NCI-H2107 treated with DMSO at 0.1 percent for 48 hours (cell line): ENCODE measurements at regions not wholly inside any gene's neighbourhood (a gene's known extent, or its start where the extent isn't known, plus 50 kb on each side); places are given as distances from the start of the nearest gene placed in this dataset.
A peak's percentile ranks its signal among the peaks of the same experiment; 100 is the strongest.

Source experiments
- DNase-seq: peaks from one replicate; lab custom pipeline; 2025; ENCODE audit not compliant: unreplicated experiment; lab: John Stamatoyannopoulos, UW

DNA sequence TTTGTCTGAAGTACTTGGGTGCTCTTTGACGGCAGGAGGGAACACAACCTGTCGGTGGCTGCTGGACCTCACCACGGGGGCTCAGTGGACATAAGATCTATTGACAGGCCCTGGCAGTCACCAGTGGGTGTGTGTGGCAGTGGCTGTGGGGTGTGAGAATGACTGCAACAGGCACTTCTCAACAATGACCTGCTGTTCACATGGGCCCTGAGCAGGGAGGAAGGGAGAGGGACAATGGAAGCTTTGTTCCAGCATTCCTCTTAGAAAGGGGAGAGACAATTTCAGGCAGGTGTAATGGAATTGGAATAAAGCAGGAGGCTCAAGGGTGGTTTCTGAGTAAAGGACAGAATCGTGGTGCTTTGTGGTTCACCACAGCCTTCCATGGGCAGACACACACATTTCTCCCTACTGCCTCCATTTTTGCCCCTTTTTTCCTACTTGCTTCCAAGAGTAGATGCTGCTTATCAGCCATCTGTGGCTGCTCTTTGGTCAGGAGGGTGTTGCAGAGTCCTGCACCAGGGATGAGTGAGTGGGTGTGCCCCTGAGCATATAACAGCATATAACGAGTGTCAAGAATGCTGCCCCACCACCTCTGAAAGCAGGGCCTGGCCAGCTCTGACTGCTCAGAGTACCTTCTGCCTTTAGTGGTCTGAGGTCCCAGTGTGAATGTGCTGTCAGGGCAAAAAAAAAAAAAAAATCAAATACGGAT, 267.7 kb downstream of the RASSF9 start:
- DNase-seq, result no peak

DNA sequence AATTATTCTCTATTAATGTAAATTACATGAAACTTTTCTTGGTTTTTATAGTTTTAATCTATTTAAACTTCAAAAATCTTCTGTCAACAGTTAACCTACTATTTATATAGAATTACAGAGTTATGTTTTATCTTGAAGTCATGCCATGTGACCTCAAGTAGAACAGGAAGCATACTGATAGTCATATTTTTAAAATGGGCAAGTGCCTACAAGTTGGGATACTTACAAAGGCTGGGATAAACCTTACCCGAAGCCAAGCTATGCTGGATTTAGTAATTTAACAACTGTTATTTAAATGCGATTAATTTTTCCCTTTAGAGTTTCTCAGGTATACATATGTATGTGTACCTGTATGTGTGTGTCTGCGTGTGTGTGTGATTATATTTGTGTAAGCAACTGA, 266.9 kb downstream of the RASSF9 start:
- DNase-seq, result no peak

DNA sequence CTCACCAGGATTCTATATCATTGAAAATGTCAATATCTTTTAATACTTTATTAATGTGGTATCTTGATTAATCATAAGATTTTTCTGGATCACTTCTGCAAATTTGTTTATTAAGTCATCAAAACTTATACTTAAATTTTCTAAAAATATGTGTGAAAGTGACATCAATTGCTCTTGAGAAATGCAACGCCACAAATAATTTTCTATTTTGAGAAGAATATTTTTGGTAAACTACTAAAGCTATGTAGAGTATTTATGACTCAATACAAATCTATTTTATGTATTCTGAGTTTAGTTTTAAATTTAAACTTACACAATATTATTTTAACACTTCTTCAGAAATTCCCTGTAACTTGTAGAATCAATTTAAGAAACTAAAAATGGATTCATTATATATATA, 263.3 kb downstream of the RASSF9 start:
- DNase-seq, result no peak

DNA sequence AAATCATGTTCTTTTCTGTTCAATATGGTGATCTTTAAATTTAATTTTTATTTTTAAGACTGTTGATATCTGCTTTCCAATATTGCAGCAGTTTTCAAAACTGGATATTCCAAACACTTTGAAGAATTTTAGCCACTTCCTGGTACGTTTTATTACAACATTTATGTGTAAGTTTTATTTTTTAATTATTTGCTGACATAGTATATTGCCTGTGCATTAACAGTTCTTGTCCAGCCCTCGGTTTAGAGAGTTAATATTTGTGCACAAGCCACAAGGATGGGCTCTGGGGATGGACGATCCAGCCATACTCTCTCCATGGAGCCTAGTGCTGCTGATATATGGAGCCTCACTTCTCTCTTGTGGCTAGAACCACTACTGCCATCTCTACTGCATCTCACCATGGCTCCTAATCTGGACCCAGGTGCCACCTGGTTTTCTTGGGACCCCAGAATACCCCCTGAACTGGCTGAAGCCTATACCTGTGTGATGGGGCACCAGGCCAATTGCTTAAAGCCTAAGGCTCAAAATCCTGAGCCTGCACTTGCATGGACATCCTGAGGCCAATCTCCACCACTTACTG, 262.5 kb downstream of the RASSF9 start:
- DNase-seq, result no peak

DNA sequence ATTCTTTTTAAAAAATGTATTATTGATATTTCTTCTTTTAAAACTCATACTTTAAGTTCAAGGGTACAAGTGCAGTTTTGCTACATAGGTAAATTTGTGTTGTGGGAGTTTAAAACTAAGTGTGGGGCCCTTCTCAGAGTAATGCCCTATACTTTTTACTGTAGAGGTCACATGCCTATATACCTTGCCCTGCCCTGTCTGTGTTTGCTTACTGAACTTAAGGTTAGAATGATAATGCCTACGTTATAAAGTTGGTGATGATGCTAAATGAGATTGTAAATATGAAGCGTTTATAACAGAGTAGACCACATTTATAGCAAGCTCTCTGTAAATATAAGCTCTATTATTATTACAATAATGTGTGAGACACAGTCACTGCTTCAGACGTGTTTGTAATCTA, 261.9 kb downstream of the RASSF9 start:
- no peak for DNase-seq

DNA sequence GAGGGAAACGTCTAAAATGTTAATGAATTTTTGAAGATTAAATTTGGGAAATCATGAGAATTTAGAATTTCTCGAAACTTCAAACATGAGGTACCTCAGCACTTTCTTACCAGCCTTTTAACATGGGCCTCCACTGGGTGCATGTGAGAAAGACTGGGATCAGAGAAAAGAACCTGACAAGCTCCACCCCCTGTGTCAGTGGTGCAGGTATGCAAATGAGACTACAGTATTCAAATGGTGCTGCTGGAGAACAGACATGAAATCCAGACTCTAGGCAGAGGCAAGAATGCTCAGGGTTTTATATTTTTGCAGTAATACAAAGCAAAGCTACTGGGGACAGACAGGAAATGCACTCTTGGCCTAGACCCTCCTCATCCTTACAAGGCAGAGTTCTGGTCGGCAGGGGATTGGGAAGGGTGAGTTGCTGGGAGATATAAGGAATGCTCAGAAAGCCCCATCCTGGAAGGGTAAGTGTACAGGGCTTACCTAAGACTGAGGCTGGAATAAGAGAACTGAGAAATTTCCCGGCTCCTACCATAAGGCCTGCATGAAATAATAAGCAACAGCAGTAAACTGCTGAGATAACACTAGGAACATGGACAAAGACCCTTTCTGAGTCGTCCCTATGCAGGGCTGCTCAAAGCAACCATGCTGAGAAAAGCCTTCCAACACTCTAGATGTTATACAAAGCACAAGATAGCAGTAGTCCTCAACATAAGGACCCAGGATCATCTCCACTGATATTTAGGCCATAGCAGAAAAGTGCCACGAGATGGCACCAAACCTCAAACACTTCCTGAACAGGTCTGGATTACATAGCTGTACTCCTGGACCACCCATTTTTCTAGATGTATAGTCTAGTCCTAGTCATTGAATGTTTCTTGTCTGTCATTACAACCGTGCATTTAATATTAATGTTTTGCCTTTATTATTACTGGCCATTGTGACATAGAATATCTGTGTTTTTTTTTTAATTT, 260.8 kb downstream of the RASSF9 start:
- DNase-seq, result peak; percentile 15

DNA sequence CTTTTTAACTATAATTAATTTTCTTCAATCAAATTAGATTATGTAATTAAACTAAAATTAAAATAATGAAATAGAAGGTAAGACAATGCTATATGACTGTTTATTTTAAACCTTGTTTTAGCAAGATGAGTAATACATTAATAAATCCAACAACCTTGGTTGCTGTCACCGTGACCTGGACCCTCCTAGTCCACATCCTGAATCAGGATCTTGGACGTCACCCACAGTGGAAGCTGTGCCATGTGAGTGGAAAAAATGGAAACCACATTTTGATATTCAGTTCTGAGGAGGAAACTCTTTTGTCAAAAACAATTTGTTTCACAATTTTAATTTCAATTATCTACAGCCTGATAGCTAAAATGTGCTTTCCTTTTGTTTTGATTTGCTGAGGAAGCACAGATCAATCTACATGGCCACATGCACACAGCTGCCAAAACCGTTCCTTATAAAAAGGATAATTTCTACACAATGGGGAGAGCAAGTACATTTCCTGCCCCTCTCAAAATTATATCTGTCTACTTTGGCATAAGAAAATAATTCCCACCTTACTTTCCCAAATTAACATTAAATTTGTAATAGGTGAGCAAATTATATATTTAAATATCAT, 255.5 kb downstream of the RASSF9 start:
- no peak for DNase-seq

DNA sequence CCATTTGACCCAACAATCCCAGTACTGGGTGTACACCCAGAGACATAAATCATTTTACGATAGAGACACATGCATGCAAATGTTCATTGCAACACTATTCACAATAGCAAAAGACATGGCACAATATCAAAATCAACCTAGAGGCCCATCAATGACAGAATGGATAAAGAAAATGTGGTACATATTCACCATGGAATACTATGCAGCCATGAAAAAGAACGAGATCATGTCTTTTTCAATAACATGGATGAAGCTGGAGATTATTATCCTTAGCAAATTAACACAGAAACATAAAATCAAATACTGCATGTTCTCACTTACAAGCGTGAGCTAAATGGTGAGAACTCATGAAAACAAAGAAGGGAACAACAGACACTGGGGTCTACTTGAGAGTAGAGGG, 249.1 kb downstream of the RASSF9 start:
- DNase-seq, result no peak

DNA sequence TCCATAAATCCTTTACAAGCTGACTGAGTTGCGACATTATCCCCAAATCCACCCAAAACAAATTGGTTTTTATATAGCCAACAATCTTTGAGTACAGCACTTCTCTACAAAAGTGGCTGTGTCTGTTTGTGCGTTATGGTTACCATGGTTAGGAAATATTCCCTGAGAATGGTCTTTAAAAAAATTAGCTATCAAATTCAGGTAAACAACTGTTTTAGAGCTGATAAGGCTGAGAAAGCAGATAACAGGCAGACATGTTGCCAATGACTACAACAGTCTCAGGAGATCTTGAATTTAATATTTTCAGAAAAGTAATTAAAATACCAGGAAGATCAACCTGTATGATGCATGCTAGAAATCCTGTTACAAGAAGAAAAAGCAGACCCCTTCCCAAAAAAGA, 248.0 kb downstream of the RASSF9 start:
- no peak for DNase-seq

DNA sequence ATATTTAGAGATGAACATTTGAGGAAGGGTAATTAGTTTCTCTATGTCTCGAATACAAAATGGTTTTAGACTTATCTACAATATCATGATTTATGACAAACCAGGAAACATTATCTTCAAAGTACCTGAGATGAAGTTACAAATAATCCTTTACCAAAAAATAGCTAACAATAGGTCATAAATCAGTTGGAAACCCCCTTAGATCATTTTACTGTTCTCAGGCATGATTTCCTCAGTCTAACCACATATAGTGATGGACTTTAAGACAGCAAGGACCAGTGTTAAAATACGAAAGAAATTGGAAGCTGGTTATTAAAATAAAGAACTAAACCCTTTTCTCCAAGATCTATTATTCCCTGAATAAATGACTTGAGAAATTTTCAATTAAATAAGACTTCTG, 235.4 kb downstream of the RASSF9 start:
- DNase-seq, result no peak

DNA sequence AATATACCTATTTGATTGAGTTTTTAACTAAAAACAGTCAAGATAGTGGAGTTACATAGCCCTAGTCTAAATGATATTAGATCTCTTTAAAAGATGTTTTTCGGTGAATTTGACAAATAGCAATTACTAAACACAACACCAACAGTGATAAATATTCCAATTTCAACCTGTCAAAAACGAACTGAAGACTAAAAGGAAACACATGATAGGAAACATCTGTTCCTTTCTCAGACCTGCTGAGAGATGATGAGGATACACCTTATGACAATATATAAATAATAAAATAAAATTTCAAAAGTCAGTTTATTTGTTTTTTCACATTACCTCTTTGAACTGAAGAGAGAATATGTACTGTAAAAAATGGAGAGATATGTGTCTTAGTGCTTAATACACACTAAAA, 232.7 kb downstream of the RASSF9 start:
- no peak for DNase-seq

DNA sequence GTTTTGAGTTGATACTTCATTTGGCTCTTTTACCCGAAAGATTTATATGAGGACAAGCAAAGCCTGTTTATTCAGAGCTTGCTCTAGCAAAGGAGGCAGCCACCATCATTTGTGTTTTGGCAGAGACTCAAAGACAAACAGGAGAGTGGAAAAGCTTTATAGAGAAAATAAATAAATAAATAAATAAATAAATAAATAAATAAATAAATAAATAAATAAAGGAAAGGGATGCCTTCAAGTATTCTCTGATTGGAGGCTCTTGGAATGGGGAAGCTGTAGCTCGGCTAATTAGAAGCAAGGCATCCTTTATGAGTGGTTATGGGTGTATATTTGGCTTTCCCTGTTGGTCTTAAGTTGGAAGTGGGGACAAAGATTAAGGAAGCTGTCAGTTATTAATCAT, 229.8 kb downstream of the RASSF9 start:
- DNase-seq, result no peak

DNA sequence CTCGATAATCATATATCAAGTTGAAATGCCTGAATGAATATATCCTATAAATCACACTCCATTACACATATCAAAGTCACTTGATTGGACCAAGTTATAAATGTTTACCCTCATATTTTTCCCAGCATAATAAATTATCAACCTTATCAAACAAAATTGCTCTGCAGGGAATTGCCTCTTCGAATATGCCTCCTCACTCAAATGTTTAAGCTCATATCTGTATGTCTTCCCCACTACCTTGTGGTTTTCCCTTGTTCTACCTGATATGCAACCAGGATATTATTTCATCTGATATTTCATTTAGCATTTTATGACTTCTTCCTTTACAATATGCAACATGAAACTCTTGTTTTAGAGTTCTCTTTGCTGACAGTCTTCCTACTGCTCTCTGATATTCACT, 226.4 kb downstream of the RASSF9 start:
- no peak for DNase-seq

DNA sequence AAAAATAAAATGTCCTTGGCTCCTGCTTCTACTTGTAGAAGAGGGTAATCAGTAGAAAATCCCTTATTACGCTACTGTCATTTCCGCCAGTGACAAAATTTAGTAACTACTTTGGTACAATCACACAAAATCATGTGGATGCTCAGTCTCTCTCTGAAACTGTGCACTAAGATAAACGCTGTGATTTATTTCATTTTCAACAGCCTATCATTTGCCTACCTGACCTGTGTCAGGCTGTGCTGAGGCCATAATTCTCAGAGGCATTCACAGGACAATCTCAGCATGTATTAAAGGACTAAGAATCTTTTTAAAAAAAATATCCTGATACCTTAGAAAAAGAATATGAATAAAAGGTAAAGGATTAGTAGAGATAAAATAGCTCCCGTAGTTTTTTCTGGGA, 226.0 kb downstream of the RASSF9 start:
- DNase-seq, result no peak

DNA sequence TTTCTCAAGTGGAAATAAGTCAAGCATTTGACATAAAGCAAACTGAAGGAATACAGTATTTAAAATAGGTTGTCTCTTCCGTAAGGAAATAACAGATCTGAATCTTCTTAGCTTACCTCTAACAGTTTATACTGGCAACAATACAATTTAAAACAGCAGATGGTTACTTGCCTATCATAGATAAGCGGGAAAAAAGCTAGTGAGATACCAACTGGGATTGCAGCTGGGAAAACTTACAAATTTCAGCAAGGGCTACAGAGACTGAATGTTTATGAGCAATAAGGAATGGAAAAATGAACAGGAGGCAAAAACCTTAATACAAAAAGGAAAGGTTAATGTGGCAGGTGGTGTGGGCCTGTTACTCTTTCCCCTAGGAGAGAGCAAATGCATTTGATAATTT, 220.0 kb downstream of the RASSF9 start:
- DNase-seq, result no peak

DNA sequence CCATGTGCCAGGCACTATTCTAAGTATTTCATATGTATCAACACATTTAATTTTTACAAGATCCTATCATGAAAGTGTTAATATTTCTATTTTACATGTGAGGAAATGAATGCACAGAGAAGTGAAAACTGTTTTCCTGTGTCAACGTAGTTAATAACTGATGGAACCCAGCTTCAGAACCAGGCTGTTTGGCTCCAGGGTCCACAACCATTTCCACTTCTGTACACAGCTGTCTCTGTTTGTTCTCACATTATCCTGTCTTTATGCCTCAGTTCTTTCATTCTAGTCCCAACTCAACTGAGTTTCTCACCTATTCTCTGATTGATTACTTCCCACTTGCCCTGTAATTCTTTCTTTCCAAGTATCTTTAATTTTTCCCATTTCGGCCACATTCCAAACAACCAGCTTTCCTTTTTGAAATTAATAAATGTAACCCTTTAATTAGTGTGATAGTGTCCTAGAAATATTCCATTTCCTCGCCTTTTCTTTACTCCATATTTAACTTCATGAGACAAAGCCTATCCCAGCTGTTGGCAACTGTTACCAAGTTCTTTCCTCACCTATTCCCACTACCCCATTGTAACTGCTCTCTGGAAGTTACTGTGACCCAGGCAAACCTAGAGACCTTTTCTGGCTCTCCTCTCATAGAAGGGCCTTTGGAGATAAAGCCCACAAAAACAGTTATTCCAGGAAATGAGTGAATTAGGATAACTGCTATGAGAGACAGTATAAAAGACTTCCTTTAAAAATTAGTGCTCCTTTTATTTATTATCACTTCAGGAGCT, 218.7 kb downstream of the RASSF9 start:
- no peak for DNase-seq

DNA sequence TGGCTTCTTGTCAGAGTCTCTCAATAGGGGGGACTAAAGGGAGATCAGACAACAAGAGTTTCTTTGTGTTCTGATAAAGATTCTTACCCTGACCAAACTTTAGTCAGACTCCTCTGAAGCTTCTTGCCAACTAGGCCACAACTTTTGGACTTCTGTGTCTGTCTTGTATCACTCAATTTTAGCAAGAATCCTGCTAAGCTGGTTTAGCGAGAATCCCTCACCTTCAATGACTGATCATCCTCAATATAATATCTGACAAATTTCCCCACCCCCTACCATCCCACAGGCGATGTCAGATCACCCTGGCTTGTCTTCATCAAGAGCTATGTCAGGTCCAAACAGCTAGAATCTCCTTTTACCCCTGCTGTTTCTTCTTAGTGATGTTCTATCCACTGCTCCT, 215.2 kb downstream of the RASSF9 start:
- DNase-seq, result no peak

DNA sequence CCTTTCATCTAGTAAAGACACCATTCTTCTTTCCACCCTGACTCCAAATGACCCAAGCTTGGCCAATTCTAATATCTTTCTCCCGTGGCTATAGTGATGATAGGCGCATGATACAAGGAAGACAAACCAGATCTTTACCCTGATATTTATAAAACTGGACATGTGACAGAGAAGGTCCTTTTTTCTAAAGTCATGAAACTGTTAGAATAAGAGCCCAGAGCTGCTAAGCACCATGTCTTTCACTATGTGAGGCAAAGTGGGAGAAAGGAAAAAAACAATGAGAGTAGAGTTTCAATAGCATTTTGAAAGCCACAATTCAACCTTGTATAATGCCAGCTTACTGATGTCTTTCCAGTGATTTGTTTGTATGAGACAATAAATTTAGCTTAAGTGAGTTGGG, 212.4 kb downstream of the RASSF9 start:
- DNase-seq, result no peak

DNA sequence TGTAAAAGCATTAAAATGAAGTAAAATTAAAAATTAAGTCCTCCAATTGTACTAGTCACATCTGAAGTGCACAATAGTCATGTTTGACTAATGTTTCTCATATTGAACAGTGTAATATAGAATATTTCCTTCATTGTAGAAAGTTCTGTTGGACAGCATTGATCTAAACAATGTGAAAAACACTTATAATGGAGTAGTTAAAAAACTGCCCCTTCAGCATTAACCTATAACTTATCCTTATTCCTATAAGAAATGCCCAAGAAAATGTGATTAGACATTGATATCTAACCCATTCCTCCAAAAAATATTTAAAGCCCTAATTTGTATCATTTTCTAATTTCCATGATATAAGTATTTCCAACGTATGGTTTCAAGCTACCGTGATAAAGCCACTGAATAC, 210.7 kb downstream of the RASSF9 start:
- DNase-seq, result no peak

DNA sequence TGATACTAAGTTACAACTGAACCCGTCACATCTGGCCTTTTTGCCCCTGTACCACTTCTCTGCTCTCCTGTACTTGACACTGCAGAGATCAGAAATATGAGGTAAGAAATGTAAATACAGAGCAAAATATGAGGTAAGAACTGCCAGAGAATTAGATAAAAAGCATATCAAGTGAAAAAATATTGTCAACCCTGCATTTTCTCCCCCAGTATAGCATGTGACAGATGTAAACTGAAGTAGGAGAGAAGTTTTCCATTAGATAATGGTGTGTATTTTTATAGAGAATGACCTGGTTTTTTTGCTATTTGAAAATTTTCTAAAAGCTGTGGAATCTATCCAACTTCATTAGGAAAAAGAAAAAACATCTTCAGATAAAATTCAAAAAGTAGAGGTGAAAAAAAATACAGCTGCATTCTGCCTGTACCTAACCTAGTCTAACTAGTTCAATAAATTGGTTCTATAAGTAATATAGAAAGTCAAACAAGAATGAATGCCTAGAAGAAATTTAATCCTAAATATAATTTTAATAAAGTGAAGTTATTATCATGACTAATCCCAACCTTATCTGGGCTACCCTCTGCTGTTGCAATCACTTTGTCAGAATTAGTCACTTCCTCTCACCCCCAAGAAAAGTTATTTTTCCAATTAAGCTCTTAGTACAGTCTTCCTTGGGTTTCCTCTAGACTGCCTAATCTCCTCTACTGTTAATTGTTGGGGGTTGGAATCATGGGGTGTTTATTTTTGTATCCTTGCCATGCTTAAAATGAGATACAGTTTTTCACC, 210.0 kb downstream of the RASSF9 start:
- no peak for DNase-seq
